A549 (cell line): ENCODE measurements at regions not wholly inside any gene's neighbourhood (a gene's known extent, or its start where the extent isn't known, plus 50 kb on each side); places are given as distances from the start of the nearest gene placed in this dataset.

Experiments
- ATAC-seq, 2 experiments: fragments of 200-7000 bp in 1 of 2; fragments of >200 bp in 1 of 2; cut with Nextera tagmentation in 1 of 2; cut with Tn5 transposase in 1 of 2; 3 replicates each; pipeline versions ENCODE4 v1.8.0 to v1.9.1; 2018 to 2020; ENCODE audit warnings: mild to moderate bottlenecking in 1 of 2, moderate library complexity in 1 of 2
- CTCF ChIA-PET: fragments of 300-600 bp; sonication (Branson Sonifier 250); formaldehyde crosslinking; extraction: SDS; loops from one replicate; lab custom pipeline; 2021; ENCODE audit warnings: antibody characterized with exemption, inconsistent platforms; lab: Yijun Ruan, JAX
- POLR2A ChIA-PET: fragments of 350-600 bp; formaldehyde crosslinking; extraction: SDS; loops from one replicate; lab custom pipeline; 2021; ENCODE audit warnings: antibody characterized with exemption, inconsistent platforms; lab: Yijun Ruan, JAX
- DNase-seq, 2 experiments: peaks; one replicate each; pipeline versions ENCODE4 v3.0.0 to v3.0.0-alpha.2; 2011 to 2016; ENCODE audit warnings: low read depth in 1 of 2, low spot score in 1 of 2
- FAIRE-seq: peaks from 2 replicates; lab custom pipeline; 2011; peaks lifted over from hg19 to GRCh38; lab: Jason Lieb, UNC
- H3K27ac ChIP-seq, 2 experiments: fragments of >200 bp; sonication (Bioruptor Twin); formaldehyde crosslinking; 3 replicates each; pipeline ENCODE4 v1.5.1; 2016 to 2017
- H3K4me1 ChIP-seq: fragments of >200 bp; sonication (Bioruptor Twin); formaldehyde crosslinking; 3 replicates; pipeline ENCODE4 v1.6.1; 2016
- H3K4me2 ChIP-seq: fragments of >200 bp; sonication (Bioruptor Twin); formaldehyde crosslinking; 3 replicates; pipeline ENCODE4 v1.6.1; 2016
- H3K4me3 ChIP-seq: fragments of >200 bp; sonication (Bioruptor Twin); formaldehyde crosslinking; 3 replicates; pipeline ENCODE4 v1.5.1; 2016
- H3K9me3 ChIP-seq: fragments of >200 bp; sonication (Bioruptor Twin); formaldehyde crosslinking; 3 replicates; pipeline ENCODE4 v1.6.1; 2016
- CBX2 ChIP-seq: fragments of 200-600 bp; sonication (generic); IDR thresholded peaks from 2 replicates; pipeline ENCODE4 v1.6.1; 2016; ENCODE audit warnings: low read depth, mild to moderate bottlenecking, borderline replicate concordance
- EHMT2 ChIP-seq: fragments of 200-600 bp; sonication (generic); IDR thresholded peaks from 2 replicates; pipeline ENCODE4 v1.6.1; 2016; ENCODE audit warnings: antibody characterized with exemption, low read depth, mild to moderate bottlenecking, moderate library complexity
- EP300 ChIP-seq, 2 experiments: fragments of >200 bp; sonication (Bioruptor Twin); formaldehyde crosslinking; IDR thresholded peaks; 2 replicates in 1 of 2; 3 replicates in 1 of 2; pipeline ENCODE4 v1.6.1; 2016 to 2017
- ESRRA ChIP-seq: fragments of 150-350 bp; IDR thresholded peaks from 2 replicates; pipeline ENCODE4 v1.6.1; 2014; ENCODE audit warnings: mild to moderate bottlenecking, low read length, borderline replicate concordance
- FOXS1 ChIP-seq: fragments of 250-450 bp; sonication (Bioruptor Pico); IDR thresholded peaks from 2 replicates; pipeline ENCODE4 v1.5.0; 2020; ENCODE audit warnings: mild to moderate bottlenecking, moderate library complexity
- HDAC2 ChIP-seq: fragments of 200-600 bp; sonication (generic); IDR thresholded peaks from 2 replicates; pipeline ENCODE4 v1.6.1; 2016
- HEYL ChIP-seq: fragments of 250-450 bp; sonication (Bioruptor Pico); IDR thresholded peaks from 2 replicates; pipeline ENCODE4 v1.8.0; 2021; ENCODE audit warnings: mild to moderate bottlenecking, moderate library complexity
- HOXA7 ChIP-seq: fragments of 250-450 bp; sonication (Bioruptor Pico); IDR thresholded peaks from 2 replicates; pipeline ENCODE4 v1.5.0; 2020; ENCODE audit warnings: mild to moderate bottlenecking, moderate library complexity
- HOXB13 ChIP-seq: fragments of 250-450 bp; sonication (Bioruptor Pico); IDR thresholded peaks from 2 replicates; pipeline ENCODE4 v1.5.0; 2020; ENCODE audit warnings: low read depth, mild to moderate bottlenecking, moderate library complexity
- HOXB5 ChIP-seq: fragments of 250-450 bp; sonication (Bioruptor Pico); IDR thresholded peaks from 2 replicates; pipeline ENCODE4 v1.5.0; 2020; ENCODE audit warnings: mild to moderate bottlenecking, moderate library complexity
- KDM5A ChIP-seq: fragments of 200-600 bp; sonication (generic); IDR thresholded peaks from 2 replicates; pipeline ENCODE4 v1.6.1; 2016; ENCODE audit warnings: antibody characterized with exemption, mild to moderate bottlenecking
- MAZ ChIP-seq: fragments of 150-350 bp; IDR thresholded peaks from 2 replicates; pipeline ENCODE4 v1.6.1; 2014; ENCODE audit warnings: antibody characterized with exemption, low read depth, low read length, borderline replicate concordance
- MYC ChIP-seq: IDR thresholded peaks from 2 replicates; pipeline ENCODE4 v1.6.1; 2012; ENCODE audit warnings: mild to moderate bottlenecking, inconsistent platforms, low read length, improper control_type of control experiment, borderline replicate concordance
- NFE2L2 ChIP-seq: fragments of 150-350 bp; conservative IDR thresholded peaks from 2 replicates; pipeline ENCODE4 v1.6.1; 2014; ENCODE audit warnings: low read length
- NR3C1 ChIP-seq: fragments of >200 bp; sonication (Bioruptor Twin); formaldehyde crosslinking; IDR thresholded peaks from 3 replicates; pipeline ENCODE4 v1.6.1; 2017
- PHF8 ChIP-seq: fragments of 200-600 bp; sonication (generic); IDR thresholded peaks from 2 replicates; pipeline ENCODE4 v1.6.1; 2016; ENCODE audit warnings: low read depth, mild to moderate bottlenecking, antibody characterized with exemption, moderate library complexity, borderline replicate concordance
- RARB ChIP-seq: fragments of 250-450 bp; sonication (Bioruptor Pico); IDR thresholded peaks from 2 replicates; pipeline ENCODE4 v1.8.0; 2021; ENCODE audit warnings: mild to moderate bottlenecking, moderate library complexity
- TFCP2L1 ChIP-seq: fragments of 250-450 bp; sonication (Bioruptor Pico); IDR thresholded peaks from 2 replicates; pipeline ENCODE4 v1.5.0; 2021; ENCODE audit warnings: mild to moderate bottlenecking
- WGBS: methylation state at CpG from one replicate; pipeline ENCODE4 v1.1.6; 2017; ENCODE audit errors: missing lambda C conversion rate; 5-methylcytosine and 5-hydroxymethylcytosine counted together
- TF ChIP-seq, protein P1 (sequence below): fragments of 200-600 bp; sonication (generic); IDR thresholded peaks from 2 replicates; pipeline ENCODE4 v1.6.1; 2016; ENCODE audit warnings: antibody characterized with exemption, mild to moderate bottlenecking, moderate library complexity
- TF ChIP-seq, protein P2 (sequence below): fragments of >200 bp; sonication (Bioruptor Twin); formaldehyde crosslinking; IDR thresholded peaks from 3 replicates; pipeline ENCODE4 v1.5.1; 2016
- TF ChIP-seq, protein P3 (sequence below): fragments of 250-450 bp; sonication (Bioruptor Pico); IDR thresholded peaks from 2 replicates; pipeline ENCODE4 v1.5.0; 2020; ENCODE audit warnings: low read depth, mild to moderate bottlenecking, moderate library complexity
- TF ChIP-seq, protein P4 (sequence below): IDR thresholded peaks from 2 replicates; pipeline ENCODE4 v1.6.1; 2012; ENCODE audit warnings: low read depth, borderline replicate concordance
- TF ChIP-seq, protein P5 (sequence below): fragments of 450-650 bp; IDR thresholded peaks from 2 replicates; pipeline ENCODE4 v1.6.1; 2014; ENCODE audit warnings: antibody characterized with exemption

DNA sequence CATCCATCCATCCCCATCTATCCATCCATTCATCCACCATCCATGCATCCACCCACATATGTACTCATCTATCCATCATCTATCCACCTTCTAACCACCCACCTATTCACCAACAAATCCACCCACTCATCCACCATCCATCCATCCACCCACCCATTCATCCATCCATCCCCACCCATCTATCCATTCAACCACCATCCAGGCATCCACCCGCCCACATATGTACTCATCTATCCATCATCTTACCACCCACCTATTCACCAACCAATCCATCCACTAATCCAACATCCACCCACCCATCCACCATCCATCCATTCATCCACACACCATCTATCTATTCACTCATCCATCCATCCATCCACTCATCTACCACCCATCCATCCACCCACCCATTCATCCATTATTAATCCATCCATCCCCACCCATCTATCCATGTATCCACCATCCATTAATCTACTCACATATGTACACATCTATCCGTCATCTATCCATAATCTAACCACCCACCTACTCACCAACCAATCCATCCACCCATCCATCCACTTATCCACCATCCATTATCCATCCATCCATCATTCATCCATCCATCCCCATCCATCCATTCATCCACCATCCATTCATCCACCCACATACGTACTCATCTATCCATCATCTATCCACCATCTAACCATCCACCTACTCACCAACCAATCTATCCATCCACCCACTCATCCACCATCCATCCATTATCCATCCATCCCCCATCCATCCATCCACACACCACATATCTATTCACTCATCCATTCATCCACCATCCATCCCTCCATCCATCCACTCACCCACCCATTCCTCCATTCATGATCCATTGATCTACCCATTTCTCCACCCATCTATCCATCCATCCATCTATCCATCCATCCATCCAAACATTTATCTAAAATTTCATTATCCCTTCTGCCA, 940.0 kb downstream of the BRD1 start (continued):
- TF ChIP-seq, protein P1, sequence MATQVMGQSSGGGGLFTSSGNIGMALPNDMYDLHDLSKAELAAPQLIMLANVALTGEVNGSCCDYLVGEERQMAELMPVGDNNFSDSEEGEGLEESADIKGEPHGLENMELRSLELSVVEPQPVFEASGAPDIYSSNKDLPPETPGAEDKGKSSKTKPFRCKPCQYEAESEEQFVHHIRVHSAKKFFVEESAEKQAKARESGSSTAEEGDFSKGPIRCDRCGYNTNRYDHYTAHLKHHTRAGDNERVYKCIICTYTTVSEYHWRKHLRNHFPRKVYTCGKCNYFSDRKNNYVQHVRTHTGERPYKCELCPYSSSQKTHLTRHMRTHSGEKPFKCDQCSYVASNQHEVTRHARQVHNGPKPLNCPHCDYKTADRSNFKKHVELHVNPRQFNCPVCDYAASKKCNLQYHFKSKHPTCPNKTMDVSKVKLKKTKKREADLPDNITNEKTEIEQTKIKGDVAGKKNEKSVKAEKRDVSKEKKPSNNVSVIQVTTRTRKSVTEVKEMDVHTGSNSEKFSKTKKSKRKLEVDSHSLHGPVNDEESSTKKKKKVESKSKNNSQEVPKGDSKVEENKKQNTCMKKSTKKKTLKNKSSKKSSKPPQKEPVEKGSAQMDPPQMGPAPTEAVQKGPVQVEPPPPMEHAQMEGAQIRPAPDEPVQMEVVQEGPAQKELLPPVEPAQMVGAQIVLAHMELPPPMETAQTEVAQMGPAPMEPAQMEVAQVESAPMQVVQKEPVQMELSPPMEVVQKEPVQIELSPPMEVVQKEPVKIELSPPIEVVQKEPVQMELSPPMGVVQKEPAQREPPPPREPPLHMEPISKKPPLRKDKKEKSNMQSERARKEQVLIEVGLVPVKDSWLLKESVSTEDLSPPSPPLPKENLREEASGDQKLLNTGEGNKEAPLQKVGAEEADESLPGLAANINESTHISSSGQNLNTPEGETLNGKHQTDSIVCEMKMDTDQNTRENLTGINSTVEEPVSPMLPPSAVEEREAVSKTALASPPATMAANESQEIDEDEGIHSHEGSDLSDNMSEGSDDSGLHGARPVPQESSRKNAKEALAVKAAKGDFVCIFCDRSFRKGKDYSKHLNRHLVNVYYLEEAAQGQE, result no peak
- TF ChIP-seq HEYL (CRISPR knock-in tag), result no peak
- TF ChIP-seq, protein P2, sequence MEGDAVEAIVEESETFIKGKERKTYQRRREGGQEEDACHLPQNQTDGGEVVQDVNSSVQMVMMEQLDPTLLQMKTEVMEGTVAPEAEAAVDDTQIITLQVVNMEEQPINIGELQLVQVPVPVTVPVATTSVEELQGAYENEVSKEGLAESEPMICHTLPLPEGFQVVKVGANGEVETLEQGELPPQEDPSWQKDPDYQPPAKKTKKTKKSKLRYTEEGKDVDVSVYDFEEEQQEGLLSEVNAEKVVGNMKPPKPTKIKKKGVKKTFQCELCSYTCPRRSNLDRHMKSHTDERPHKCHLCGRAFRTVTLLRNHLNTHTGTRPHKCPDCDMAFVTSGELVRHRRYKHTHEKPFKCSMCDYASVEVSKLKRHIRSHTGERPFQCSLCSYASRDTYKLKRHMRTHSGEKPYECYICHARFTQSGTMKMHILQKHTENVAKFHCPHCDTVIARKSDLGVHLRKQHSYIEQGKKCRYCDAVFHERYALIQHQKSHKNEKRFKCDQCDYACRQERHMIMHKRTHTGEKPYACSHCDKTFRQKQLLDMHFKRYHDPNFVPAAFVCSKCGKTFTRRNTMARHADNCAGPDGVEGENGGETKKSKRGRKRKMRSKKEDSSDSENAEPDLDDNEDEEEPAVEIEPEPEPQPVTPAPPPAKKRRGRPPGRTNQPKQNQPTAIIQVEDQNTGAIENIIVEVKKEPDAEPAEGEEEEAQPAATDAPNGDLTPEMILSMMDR, result no peak
- TF ChIP-seq PHF8, result no peak

DNA sequence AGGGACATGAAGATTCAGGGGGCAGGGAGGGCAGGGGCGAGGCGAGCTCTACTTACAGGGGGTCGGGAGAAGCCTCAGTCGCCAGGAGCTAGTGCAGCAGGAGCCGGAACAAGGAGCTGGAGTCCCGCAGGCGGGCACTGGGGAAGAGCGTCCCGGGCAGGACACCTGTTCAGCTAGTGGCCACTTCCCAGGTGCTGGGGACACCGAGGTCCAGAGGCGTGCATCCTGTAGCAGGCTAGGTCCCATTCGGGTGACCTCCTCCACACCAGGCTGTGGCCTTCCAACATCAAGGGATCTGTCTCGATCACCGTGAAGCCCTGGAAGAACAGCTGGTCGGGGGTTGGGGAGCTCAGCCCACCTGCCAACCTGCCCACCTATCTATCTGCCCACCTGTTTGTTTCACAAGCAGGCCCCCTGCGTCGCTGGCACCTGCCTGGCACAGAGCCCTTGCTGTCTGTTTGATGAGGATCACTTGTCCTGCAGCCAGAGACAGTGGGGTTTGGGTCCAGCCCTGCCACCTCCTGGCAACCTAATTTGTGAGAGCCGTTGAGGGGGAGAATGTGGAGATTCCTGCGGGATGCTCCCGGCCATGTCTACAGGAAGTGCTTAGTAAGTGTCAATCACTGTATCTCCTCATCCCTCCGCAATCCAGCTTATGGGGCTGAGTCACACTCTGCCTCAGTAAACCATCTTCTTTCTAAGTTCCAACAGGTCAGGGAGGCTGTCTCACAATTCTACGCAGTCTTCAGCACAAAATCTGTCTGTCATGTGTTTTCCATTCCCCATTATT, 940.9 kb downstream of the BRD1 start:
- no peaks in the 10 kb centered on the region for H3K4me1 ChIP-seq
- POLR2A ChIA-PET, result no interaction called here
- WGBS, result 3% methylated on average over 9 of the region's 22 CpGs
- TF ChIP-seq NFE2L2 (no peak), HOXA7 (CRISPR knock-in tag) (no peak), KDM5A (no peak), EHMT2 (no peak), MYC (no peak), HOXB5 (no peak), FOXS1 (no peak), NR3C1 (no peak), CBX2 (no peak), TFCP2L1 (CRISPR knock-in tag) (no peak), ESRRA (no peak), EP300 (IDR thresholded peaks at IDR 0.05) (no peak), RARB (no peak), HOXB13 (CRISPR knock-in tag) (no peak), HDAC2 (no peak), MAZ (no peak)
- TF ChIP-seq, protein P3, sequence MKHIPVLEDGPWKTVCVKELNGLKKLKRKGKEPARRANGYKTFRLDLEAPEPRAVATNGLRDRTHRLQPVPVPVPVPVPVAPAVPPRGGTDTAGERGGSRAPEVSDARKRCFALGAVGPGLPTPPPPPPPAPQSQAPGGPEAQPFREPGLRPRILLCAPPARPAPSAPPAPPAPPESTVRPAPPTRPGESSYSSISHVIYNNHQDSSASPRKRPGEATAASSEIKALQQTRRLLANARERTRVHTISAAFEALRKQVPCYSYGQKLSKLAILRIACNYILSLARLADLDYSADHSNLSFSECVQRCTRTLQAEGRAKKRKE (CRISPR knock-in tag), result no peak
- TF ChIP-seq, protein P4, sequence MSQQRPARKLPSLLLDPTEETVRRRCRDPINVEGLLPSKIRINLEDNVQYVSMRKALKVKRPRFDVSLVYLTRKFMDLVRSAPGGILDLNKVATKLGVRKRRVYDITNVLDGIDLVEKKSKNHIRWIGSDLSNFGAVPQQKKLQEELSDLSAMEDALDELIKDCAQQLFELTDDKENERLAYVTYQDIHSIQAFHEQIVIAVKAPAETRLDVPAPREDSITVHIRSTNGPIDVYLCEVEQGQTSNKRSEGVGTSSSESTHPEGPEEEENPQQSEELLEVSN, result no peak
- TF ChIP-seq, protein P5, sequence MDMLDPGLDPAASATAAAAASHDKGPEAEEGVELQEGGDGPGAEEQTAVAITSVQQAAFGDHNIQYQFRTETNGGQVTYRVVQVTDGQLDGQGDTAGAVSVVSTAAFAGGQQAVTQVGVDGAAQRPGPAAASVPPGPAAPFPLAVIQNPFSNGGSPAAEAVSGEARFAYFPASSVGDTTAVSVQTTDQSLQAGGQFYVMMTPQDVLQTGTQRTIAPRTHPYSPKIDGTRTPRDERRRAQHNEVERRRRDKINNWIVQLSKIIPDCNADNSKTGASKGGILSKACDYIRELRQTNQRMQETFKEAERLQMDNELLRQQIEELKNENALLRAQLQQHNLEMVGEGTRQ, result no peak
- no peak overlapping the region for H3K27ac ChIP-seq
- no peak for DNase-seq
- no peak overlapping the region for H3K4me3 ChIP-seq
- CTCF ChIA-PET, result no interaction called here
- H3K9me3 ChIP-seq, result no peaks in the 10 kb centered on the region
- no peak for FAIRE-seq
- ATAC-seq, result no peak
- no peak overlapping the region for H3K4me2 ChIP-seq
